K562 (cell line): ENCODE measurements at regions not wholly inside any gene's neighbourhood (a gene's known extent, or its start where the extent isn't known, plus 50 kb on each side); places are given as distances from the start of the nearest gene placed in this dataset.

ENCODE experiments used
- ATAC-seq: fragments of 200-7000 bp; cut with Tn5 transposase; 3 replicates; pipeline ENCODE4 v1.9.1; 2020; ENCODE audit warnings: moderate library complexity
- BruUV-seq: library from RNA; stranded (reverse); fragments of 400-500 nt; replicated peaks from 2 replicates; lab custom pipeline; 2021; lab: Mats Ljungman, UMichigan
- CTCF ChIA-PET: fragments of 300-600 bp; formaldehyde crosslinking; extraction: SDS; loops from one replicate; lab custom pipeline; 2021; ENCODE audit warnings: low intra/inter-chr PET ratio; lab: Yijun Ruan, JAX
- POLR2A ChIA-PET: fragments of 300-600, 350-650 bp; sonication (Branson Sonifier 250); formaldehyde crosslinking; extraction: SDS; loops from one replicate; lab custom pipeline; 2021; ENCODE audit warnings: antibody characterized with exemption, inconsistent platforms; lab: Yijun Ruan, JAX
- DNase-seq, 4 experiments: peaks; one replicate each; pipeline versions ENCODE4 v3.0.0 to v3.0.0-alpha.2; 2011 to 2018; ENCODE audit warnings: low spot score in 3 of 4, mixed read lengths in 3 of 4; ENCODE audit errors: extremely low read depth in 1 of 4
- FAIRE-seq: peaks from 2 replicates; lab custom pipeline; 2011; peaks lifted over from hg19 to GRCh38; lab: Jason Lieb, UNC
- H2AFZ ChIP-seq: 2 replicates; pipeline ENCODE4 v1.6.0; 2011; ENCODE audit warnings: low read depth, low read length, control low read depth, inconsistent platforms
- H3K27ac ChIP-seq: fragments of 200-600 bp; 3 replicates; pipeline ENCODE4 v1.8.0; 2011; ENCODE audit warnings: low read depth, mild to moderate bottlenecking, control low read depth, inconsistent platforms, low read length, moderate library complexity, mixed read lengths; ENCODE audit errors: extremely low read depth
- H3K27me3 ChIP-seq, 2 experiments: fragments of 300-600 bp in 1 of 2; 2 replicates in 1 of 2; 3 replicates in 1 of 2; pipeline versions ENCODE4 v1.6.0 to v1.8.0; 2011; ENCODE audit warnings: inconsistent platforms in 2 of 2, low read length in 2 of 2, mild to moderate bottlenecking in 1 of 2, mixed read lengths in 1 of 2, moderate library complexity in 1 of 2; ENCODE audit not compliant: control insufficient read depth in 2 of 2, insufficient read depth in 2 of 2
- H3K36me3 ChIP-seq: fragments of 300-600 bp; 3 replicates; pipeline ENCODE4 v1.8.0; 2011; ENCODE audit warnings: mild to moderate bottlenecking, low read length, inconsistent platforms; ENCODE audit not compliant: control insufficient read depth, insufficient read depth
- H3K4me1 ChIP-seq, 2 experiments: fragments of 200-600 bp in 1 of 2; replicated peaks in 1 of 2; 2 replicates in 1 of 2; 3 replicates in 1 of 2; pipeline versions ENCODE4 v1.5.1 to v1.8.0; 2011; ENCODE audit warnings: inconsistent platforms in 2 of 2, low read length in 2 of 2, mild to moderate bottlenecking in 1 of 2, mixed read lengths in 1 of 2, moderate library complexity in 1 of 2; ENCODE audit not compliant: control insufficient read depth in 2 of 2, insufficient read depth in 2 of 2
- H3K4me2 ChIP-seq: 2 replicates; pipeline ENCODE4 v1.6.1; 2011; ENCODE audit warnings: low read length, control low read depth, inconsistent platforms, mixed read lengths; ENCODE audit not compliant: insufficient read depth
- H3K4me3 ChIP-seq: fragments of 200-600 bp; sonication (generic), shearing (Covaris generic); 2 replicates; pipeline ENCODE4 v1.5.1; 2016; ENCODE audit warnings: control low read depth, inconsistent platforms
- H3K79me2 ChIP-seq: fragments of 200-600 bp; 3 replicates; pipeline ENCODE4 v1.8.0; 2011; ENCODE audit warnings: low read length, inconsistent platforms; ENCODE audit not compliant: control insufficient read depth, insufficient read depth
- H3K9ac ChIP-seq, 2 experiments: 2 replicates each; pipeline versions ENCODE4 v1.6.0 to v1.6.1; 2011; ENCODE audit warnings: low read depth in 2 of 2, low read length in 2 of 2, control low read depth in 1 of 2, inconsistent platforms in 1 of 2, mild to moderate bottlenecking in 1 of 2, mixed read lengths in 1 of 2; ENCODE audit not compliant: insufficient read depth in 1 of 2
- H3K9me1 ChIP-seq: one replicate; pipeline ENCODE4 v1.6.0; 2011; ENCODE audit warnings: inconsistent platforms, mild to moderate bottlenecking, low read length, moderate library complexity; ENCODE audit not compliant: control insufficient read depth, insufficient read depth
- H3K9me3 ChIP-seq: replicated peaks from 2 replicates; pipeline ENCODE4 v1.5.1; 2011; ENCODE audit warnings: low read depth, low read length, inconsistent platforms; ENCODE audit not compliant: control insufficient read depth, insufficient read depth
- H4K20me1 ChIP-seq: replicated peaks from 2 replicates; pipeline ENCODE4 v1.6.1; 2011; ENCODE audit warnings: low read length, inconsistent platforms, mixed read lengths; ENCODE audit not compliant: control insufficient read depth, insufficient read depth
- CXXC5 ChIP-seq: fragments of 250-450 bp; sonication (Bioruptor Pico); IDR thresholded peaks from 2 replicates; pipeline ENCODE4 v1.8.0; 2022; ENCODE audit warnings: inconsistent platforms, mild to moderate bottlenecking, moderate library complexity
- GABPB2 ChIP-seq: fragments of 250-450 bp; sonication (Bioruptor Pico); conservative IDR thresholded peaks from 2 replicates; pipeline ENCODE4 v1.5.1; 2021; ENCODE audit warnings: mild to moderate bottlenecking
- HLTF ChIP-seq: fragments of 450-650 bp; IDR thresholded peaks from 2 replicates; pipeline ENCODE4 v1.6.1; 2016
- KLF6 ChIP-seq: fragments of 250-450 bp; sonication (Bioruptor Pico); IDR thresholded peaks from 2 replicates; pipeline ENCODE4 v1.4.0; 2020; ENCODE audit warnings: mild to moderate bottlenecking, moderate library complexity, borderline replicate concordance
- MCM3 ChIP-seq: fragments of 450-650 bp; IDR thresholded peaks from 2 replicates; pipeline ENCODE4 v1.6.1; 2016
- PBX2 ChIP-seq, 2 experiments: IDR thresholded peaks in 1 of 2; conservative IDR thresholded peaks in 1 of 2; 2 replicates each; pipeline ENCODE4 v1.6.1; 2016; ENCODE audit warnings: low read depth in 2 of 2, mild to moderate bottlenecking in 1 of 2, missing compliant biosample characterization in 1 of 2, missing genetic modification characterization in 1 of 2, moderate library complexity in 1 of 2
- PHTF2 ChIP-seq: fragments of 250-450 bp; sonication (Bioruptor Pico); IDR thresholded peaks from 2 replicates; pipeline ENCODE4 v1.5.0; 2021; ENCODE audit warnings: mild to moderate bottlenecking
- RERE ChIP-seq: sonication (generic); formaldehyde crosslinking; IDR thresholded peaks from 2 replicates; pipeline ENCODE4 v1.8.0; 2023; ENCODE audit warnings: missing genetic modification reagents, mild to moderate bottlenecking, borderline replicate concordance
- ZNF3 ChIP-seq: fragments of 250-450 bp; sonication (Bioruptor Pico); IDR thresholded peaks from 2 replicates; pipeline ENCODE4 v1.5.0; 2021; ENCODE audit warnings: mild to moderate bottlenecking, moderate library complexity
- WGBS: fragments of 100-300 bp; shearing (Covaris generic); methylation state at CpG from one replicate; pipeline ENCODE4 v1.1.6; 2016; ENCODE audit warnings: low coverage, mixed read lengths; ENCODE audit not compliant: insufficient coverage; ENCODE audit errors: missing lambda C conversion rate; 5-methylcytosine and 5-hydroxymethylcytosine counted together
- in situ Hi-C: fragments of 300-500 bp; cut with MboI; formaldehyde crosslinking; loops from 4 replicates; pipeline ENCODE4 v1.15.0; 2018; ENCODE audit warnings: inconsistent platforms, mixed read lengths
- intact Hi-C: fragments of 100-400 bp; cut with micrococcal nuclease; formaldehyde crosslinking; loops from 2 replicates; pipeline ENCODE4 v1.14.2; 2022

- H3K9me3 ChIP-seq = no peaks in the 10 kb centered on the region
- 5% methylated on average over 5 of the region's 5 CpGs for WGBS
- H3K9ac ChIP-seq = no peak overlapping the region
- no peak overlapping the region for H3K4me2 ChIP-seq
- no peaks in the 10 kb centered on the region for H3K4me1 ChIP-seq
- ATAC-seq (no peak), DNase-seq (no peak), FAIRE-seq (no peak)
- H3K9me1 ChIP-seq = no peaks in the 10 kb centered on the region
- POLR2A ChIA-PET = interaction anchor here (0.5 to 0.7 kb wide), 2 partner anchors 15 to 129 kb away, joined by 3 read pairs; no protein-coding TSS in a partner anchor
- no peak overlapping the region for H2AFZ ChIP-seq
- H3K36me3 ChIP-seq = no peaks in the 10 kb centered on the region
- no peak overlapping the region for H3K4me3 ChIP-seq
- no peaks in the 10 kb centered on the region for H3K79me2 ChIP-seq
- CTCF ChIA-PET = no interaction called here
- TF ChIP-seq HLTF (no peak), CXXC5 (CRISPR knock-in tag) (no peak), RERE (CRISPR knock-in tag) (no peak), KLF6 (CRISPR knock-in tag) (no peak), PBX2 (CRISPR knock-in tag; IDR thresholded peaks at IDR 0.05; ENCODE audit: low read depth) (no peak), PBX2 (tag; conservative IDR thresholded peaks at IDR 0.05; ENCODE audit: low read depth) (no peak), ZNF3 (CRISPR knock-in tag) (no peak), MCM3 (no peak), PHTF2 (CRISPR knock-in tag) (no peak), GABPB2 (CRISPR knock-in tag) (no peak)
- BruUV-seq = no TSS peak
- H3K27ac ChIP-seq = no peak overlapping the region
- H4K20me1 ChIP-seq = no peaks in the 10 kb centered on the region; the same call in 1 of the 2 replicates
- intact Hi-C loops (no loop called here), in situ Hi-C loops (no loop called here)
- peaks cover 4 to 5% of the 10 kb centered on the region in 2 experiments; a peak in 4 of 5 replicates for H3K27me3 ChIP-seq
These were observed 104.6 kb upstream of the GPR139 start for GRCh38 chr16:20178297-20178696.
